Esophagus muscularis mucosa (tissue), 3 donors: ENCODE measurements at regions not wholly inside any gene's neighbourhood (a gene's known extent, or its start where the extent isn't known, plus 50 kb on each side); places are given as distances from the start of the nearest gene placed in this dataset.

Source experiments
- POLR2A ChIP-seq: fragments of 450-650 bp; IDR thresholded peaks from one replicate; pipeline ENCODE4 v1.6.1; 2017; ENCODE audit warnings: antibody characterized with exemption, moderate library complexity, mild to moderate bottlenecking, low read depth
- POLR2AphosphoS5 ChIP-seq, 2 donors: sonication (generic); formaldehyde crosslinking; IDR thresholded peaks; one replicate each; pipeline ENCODE4 v1.6.1; 2017; ENCODE audit warnings: antibody characterized with exemption in 2 of 2
- TF ChIP-seq, protein P1 (sequence below), 3 experiments: fragments of 200-600 bp in 2 of 3; fragments of 450-650 bp in 1 of 3; sonication (generic) in 2 of 3; IDR thresholded peaks; one replicate each; pipeline ENCODE4 v1.5.1; 2017 to 2019; ENCODE audit warnings: antibody characterized with exemption in 3 of 3, mild to moderate bottlenecking in 2 of 3, moderate library complexity in 1 of 3

GRCh38 chr1:195954848-195955247 lies 653.4 kb downstream of the KCNT2 start:
- TF ChIP-seq, protein P1, sequence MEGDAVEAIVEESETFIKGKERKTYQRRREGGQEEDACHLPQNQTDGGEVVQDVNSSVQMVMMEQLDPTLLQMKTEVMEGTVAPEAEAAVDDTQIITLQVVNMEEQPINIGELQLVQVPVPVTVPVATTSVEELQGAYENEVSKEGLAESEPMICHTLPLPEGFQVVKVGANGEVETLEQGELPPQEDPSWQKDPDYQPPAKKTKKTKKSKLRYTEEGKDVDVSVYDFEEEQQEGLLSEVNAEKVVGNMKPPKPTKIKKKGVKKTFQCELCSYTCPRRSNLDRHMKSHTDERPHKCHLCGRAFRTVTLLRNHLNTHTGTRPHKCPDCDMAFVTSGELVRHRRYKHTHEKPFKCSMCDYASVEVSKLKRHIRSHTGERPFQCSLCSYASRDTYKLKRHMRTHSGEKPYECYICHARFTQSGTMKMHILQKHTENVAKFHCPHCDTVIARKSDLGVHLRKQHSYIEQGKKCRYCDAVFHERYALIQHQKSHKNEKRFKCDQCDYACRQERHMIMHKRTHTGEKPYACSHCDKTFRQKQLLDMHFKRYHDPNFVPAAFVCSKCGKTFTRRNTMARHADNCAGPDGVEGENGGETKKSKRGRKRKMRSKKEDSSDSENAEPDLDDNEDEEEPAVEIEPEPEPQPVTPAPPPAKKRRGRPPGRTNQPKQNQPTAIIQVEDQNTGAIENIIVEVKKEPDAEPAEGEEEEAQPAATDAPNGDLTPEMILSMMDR (IDR thresholded peaks at IDR 0.05) = no peak
- TF ChIP-seq POLR2AphosphoS5 (IDR thresholded peaks at IDR 0.05) (no peak), POLR2A (no peak)
